Epithelial cell of proximal tubule (primary cell): ENCODE measurements at regions not wholly inside any gene's neighbourhood (a gene's known extent, or its start where the extent isn't known, plus 50 kb on each side); places are given as distances from the start of the nearest gene placed in this dataset.

Experiments
- DNase-seq: peaks from one replicate; pipeline ENCODE4 v3.0.0-alpha.2; 2011; ENCODE audit warnings: low read depth
- H3K4me3 ChIP-seq: 2 replicates; pipeline ENCODE4 v1.5.1; 2011; ENCODE audit warnings: low read depth, mild to moderate bottlenecking, low read length
- CTCF ChIP-seq: conservative IDR thresholded peaks from 2 replicates; pipeline ENCODE4 v1.5.1; 2012; ENCODE audit warnings: low read depth, mild to moderate bottlenecking, low read length

- TF ChIP-seq CTCF = no peak
- DNase-seq = no peak
- H3K4me3 ChIP-seq = no peak overlapping the region
These were observed 238.4 kb upstream of the MYO3A start for GRCh38 chr10:25695586-25695985.

GRCh38 chr10:25696013-25696708 lies 237.9 kb upstream of the MYO3A start:
- H3K4me3 ChIP-seq = no peak overlapping the region
- TF ChIP-seq CTCF = no peak
- no peak for DNase-seq

- TF ChIP-seq CTCF = no peak
- no peak for DNase-seq
- H3K4me3 ChIP-seq = no peak overlapping the region
These were observed 236.6 kb upstream of the MYO3A start for GRCh38 chr10:25697412-25697811.

- H3K4me3 ChIP-seq = no peak overlapping the region
- no peak for DNase-seq
- TF ChIP-seq CTCF = no peak
These were observed 235.4 kb upstream of the MYO3A start for GRCh38 chr10:25698638-25699037.

- TF ChIP-seq CTCF = no peak
- no peak for DNase-seq
These were observed 234.4 kb upstream of the MYO3A start for GRCh38 chr10:25699631-25700030.

GRCh38 chr10:25701652-25702051 lies 232.4 kb upstream of the MYO3A start:
- DNase-seq = no peak
- TF ChIP-seq CTCF = no peak
- no peak overlapping the region for H3K4me3 ChIP-seq

More at GRCh38 chr10:25699631-25700030, 234.4 kb upstream of the MYO3A start:
- no peak overlapping the region for H3K4me3 ChIP-seq

- H3K4me3 ChIP-seq = no peak overlapping the region
- DNase-seq = no peak
- no peak for TF ChIP-seq CTCF
These were observed 229.4 kb upstream of the MYO3A start for GRCh38 chr10:25704622-25705021.
